KMS-11 (cell line): ENCODE measurements at regions not wholly inside any gene's neighbourhood (a gene's known extent, or its start where the extent isn't known, plus 50 kb on each side); places are given as distances from the start of the nearest gene placed in this dataset.

ENCODE experiments used
- H2AFZ ChIP-seq: fragments of 200-600 bp; sonication (generic); 2 replicates; pipeline ENCODE4 v1.6.1; 2016; ENCODE audit warnings: antibody characterized with exemption, mixed run types, low read depth
- H3K27ac ChIP-seq: fragments of 200-600 bp; sonication (generic); 2 replicates; pipeline ENCODE4 v1.6.1; 2016; ENCODE audit warnings: mild to moderate bottlenecking, mixed run types
- H3K27me3 ChIP-seq: fragments of 200-600 bp; sonication (generic); 2 replicates; pipeline ENCODE4 v1.6.1; 2017; ENCODE audit warnings: mild to moderate bottlenecking, low read depth, mixed run types, moderate library complexity; ENCODE audit not compliant: insufficient read depth
- H3K36me3 ChIP-seq: fragments of 200-600 bp; sonication (generic); 2 replicates; pipeline ENCODE4 v1.6.1; 2017; ENCODE audit warnings: mild to moderate bottlenecking, mixed run types; ENCODE audit not compliant: insufficient read depth
- H3K4me1 ChIP-seq: fragments of 200-600 bp; sonication (generic); 2 replicates; pipeline ENCODE4 v1.6.1; 2016; ENCODE audit warnings: mild to moderate bottlenecking, low read depth, mixed run types; ENCODE audit not compliant: poor library complexity, severe bottlenecking
- H3K4me2 ChIP-seq: fragments of 200-600 bp; sonication (generic); 2 replicates; pipeline ENCODE4 v1.7.0; 2016; ENCODE audit warnings: mild to moderate bottlenecking, mixed run types
- H3K4me3 ChIP-seq: fragments of 200-600 bp; sonication (generic); IDR thresholded peaks from 2 replicates; pipeline ENCODE4 v1.6.1; 2017; ENCODE audit warnings: low read depth, low read length, mixed read lengths; ENCODE audit not compliant: insufficient read depth
- H3K79me2 ChIP-seq: fragments of 200-600 bp; sonication (generic); 2 replicates; pipeline ENCODE4 v1.6.1; 2016; ENCODE audit warnings: low read depth, mixed run types; ENCODE audit not compliant: insufficient read depth
- H3K9ac ChIP-seq: fragments of 200-600 bp; sonication (generic); 2 replicates; pipeline ENCODE4 v1.6.1; 2016; ENCODE audit warnings: mild to moderate bottlenecking, mixed run types
- H4K20me1 ChIP-seq: fragments of 200-600 bp; sonication (generic); 2 replicates; pipeline ENCODE4 v1.6.1; 2016; ENCODE audit warnings: mild to moderate bottlenecking, mixed run types; ENCODE audit not compliant: insufficient read depth
- CTCF ChIP-seq: fragments of 200-600 bp; sonication (generic); conservative IDR thresholded peaks from 2 replicates; pipeline ENCODE4 v1.6.1; 2017; ENCODE audit warnings: low read depth, mild to moderate bottlenecking, antibody characterized with exemption, low read length, moderate library complexity, mixed read lengths

GRCh38 chr1:2864203-2864905, 62.9 kb upstream of the TTC34 start:
- H3K79me2 ChIP-seq = no peaks in the 10 kb centered on the region
- H3K4me2 ChIP-seq = no peak overlapping the region
- H3K4me3 ChIP-seq = no peak overlapping the region
- peaks cover 13% of the 10 kb centered on the region for H3K27me3 ChIP-seq
- TF ChIP-seq CTCF = no peak
- no peaks in the 10 kb centered on the region for H3K4me1 ChIP-seq
- H3K27ac ChIP-seq = no peak overlapping the region
- H3K9ac ChIP-seq = no peak overlapping the region
- H4K20me1 ChIP-seq = no peaks in the 10 kb centered on the region
- no peak overlapping the region for H2AFZ ChIP-seq
- H3K36me3 ChIP-seq = no peaks in the 10 kb centered on the region

- H3K79me2 ChIP-seq = no peaks in the 10 kb centered on the region
- TF ChIP-seq CTCF = no peak
- peaks cover 13% of the 10 kb centered on the region for H3K27me3 ChIP-seq
- no peaks in the 10 kb centered on the region for H3K4me1 ChIP-seq
- H3K4me2 ChIP-seq = no peak overlapping the region
- no peaks in the 10 kb centered on the region for H4K20me1 ChIP-seq
- no peak overlapping the region for H3K4me3 ChIP-seq
- H3K9ac ChIP-seq = no peak overlapping the region
- H3K36me3 ChIP-seq = no peaks in the 10 kb centered on the region
- H3K27ac ChIP-seq = no peak overlapping the region
- no peak overlapping the region for H2AFZ ChIP-seq
Observed at GRCh38 chr1:2865000-2865399, 63.5 kb upstream of the TTC34 start.

- H3K27me3 ChIP-seq = peaks cover 13% of the 10 kb centered on the region
Observed at GRCh38 chr1:2865571-2866421, 64.3 kb upstream of the TTC34 start.

More at GRCh38 chr1:2865571-2866421, 64.3 kb upstream of the TTC34 start:
- Histone ChIP-seq H3K36me3 (no peaks in the 10 kb centered on the region), H4K20me1 (no peaks in the 10 kb centered on the region), H3K4me1 (no peaks in the 10 kb centered on the region), H3K9ac (no peak overlapping the region), H2AFZ (no peak overlapping the region), H3K4me2 (no peak overlapping the region), H3K4me3 (no peak overlapping the region), H3K79me2 (no peaks in the 10 kb centered on the region), H3K27ac (no peak overlapping the region)
- TF ChIP-seq CTCF = no peak
